ENCODE measurements at regions not wholly inside any gene's neighbourhood (a gene's known extent, or its start where the extent isn't known, plus 50 kb on each side); places are given as distances from the start of the nearest gene placed in this dataset.

- TF ChIP-seq POLR2A (IDR thresholded peaks at IDR 0.05) (no peak), CTCF (IDR thresholded peaks at IDR 0.05) (no peak)
Measured at GRCh38 chr10:93180482-93180931, 106.8 kb downstream of the CYP26A1 start.

All from tibial nerve (tissue), 3 donors.